Activated CD4-positive, alpha-beta T cell treated with anti-CD3 and anti-CD28 coated beads for 1 hour (primary cell): ENCODE measurements at regions not wholly inside any gene's neighbourhood (a gene's known extent, or its start where the extent isn't known, plus 50 kb on each side); places are given as distances from the start of the nearest gene placed in this dataset.

Source experiments
- DNase-seq: peaks from one replicate; pipeline ENCODE4 v3.0.0-alpha.2; 2020

DNA sequence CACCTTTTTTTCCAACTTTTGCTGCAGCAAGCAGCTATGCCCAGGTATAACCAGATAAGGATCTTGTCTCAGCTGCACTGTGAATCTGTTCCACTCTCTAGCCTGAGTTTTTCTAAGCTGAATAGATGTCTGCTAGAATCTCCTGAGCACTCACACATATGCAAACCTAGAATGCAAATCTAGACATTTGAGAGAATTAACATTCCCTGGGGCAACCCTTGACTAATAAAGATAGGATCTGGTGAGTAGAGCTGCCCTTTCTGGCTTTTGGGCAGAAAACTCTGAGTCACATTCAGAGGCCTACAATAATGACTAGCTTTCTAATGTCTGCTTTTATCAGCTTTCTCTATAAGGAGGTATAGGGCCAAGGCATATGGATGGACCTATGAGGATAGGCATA is 61.4 kb upstream of the BARHL2 start:
- DNase-seq = no peak

DNA sequence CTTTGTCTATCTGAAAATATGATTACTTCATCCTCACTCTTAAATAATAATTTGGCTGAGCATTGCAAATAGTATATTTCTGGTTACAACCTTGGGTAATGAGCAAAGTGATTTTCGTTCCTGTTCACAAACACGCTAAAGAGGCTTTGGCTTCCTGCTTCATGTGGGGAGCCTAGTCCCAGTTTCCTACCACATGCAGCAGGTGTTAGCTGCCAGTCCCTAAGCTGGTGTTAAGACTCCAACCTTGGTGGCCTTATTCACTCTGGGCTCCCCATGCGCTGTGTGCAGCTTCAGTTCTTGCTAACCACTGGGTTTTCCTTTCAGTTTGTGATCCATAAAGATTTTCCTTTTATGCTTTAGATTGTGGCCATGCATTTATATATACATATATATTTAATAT is 56.7 kb upstream of the BARHL2 start:
- DNase-seq = no peak

DNA sequence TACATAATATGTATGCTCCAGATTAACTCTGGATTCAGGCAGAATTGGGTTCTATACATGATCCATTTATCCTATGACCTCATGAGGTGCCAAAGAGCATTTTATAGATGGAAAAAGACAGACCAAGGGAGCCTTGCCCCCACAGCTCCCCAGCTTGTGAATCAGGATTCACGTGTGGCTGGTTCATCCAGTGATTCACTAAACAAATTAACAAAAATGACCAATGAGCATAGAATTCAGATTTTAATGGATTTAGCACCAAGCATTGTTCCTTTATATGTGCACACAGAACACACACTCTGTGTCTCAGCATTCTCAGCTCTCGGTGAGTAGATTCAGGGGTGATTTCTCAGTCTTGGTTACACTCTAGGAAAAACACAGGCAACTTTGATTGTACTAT is 51.7 kb upstream of the BARHL2 start:
- DNase-seq = no peak

DNA sequence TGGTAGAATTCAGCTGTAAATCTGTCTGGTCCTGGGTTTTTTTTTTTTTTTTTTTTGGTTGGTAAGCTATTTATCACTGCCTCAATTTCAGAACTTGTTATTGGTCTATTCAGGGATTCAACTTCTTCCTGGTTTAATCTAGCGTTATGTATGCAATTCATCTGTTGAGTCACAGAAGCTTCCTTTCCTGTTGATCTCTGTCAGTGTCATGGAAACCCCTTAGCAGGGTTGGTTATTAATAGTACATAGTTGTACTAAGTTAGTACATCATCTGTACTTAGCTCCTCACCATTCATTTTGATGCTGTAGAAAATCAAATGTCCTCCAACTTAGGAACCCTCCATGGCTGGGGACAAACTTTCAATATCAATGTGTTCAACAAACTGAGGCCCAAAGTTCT is 51.0 kb upstream of the BARHL2 start:
- DNase-seq = no peak
